Neural progenitor cell (in vitro differentiated cells): ENCODE measurements at regions not wholly inside any gene's neighbourhood (a gene's known extent, or its start where the extent isn't known, plus 50 kb on each side); places are given as distances from the start of the nearest gene placed in this dataset.

Source experiments
- CTCF ChIP-seq: fragments of 200-600 bp; sonication (generic); IDR thresholded peaks from 2 replicates; pipeline ENCODE4 v1.5.1; 2017; ENCODE audit warnings: antibody characterized with exemption, mild to moderate bottlenecking
- EZH2 ChIP-seq: fragments of 200-600 bp; sonication (generic); IDR thresholded peaks from 2 replicates; pipeline ENCODE4 v1.6.1; 2017; ENCODE audit warnings: antibody characterized with exemption, mild to moderate bottlenecking, moderate library complexity
- EZH2phosphoT487 ChIP-seq: fragments of 200-600 bp; sonication (generic); IDR thresholded peaks from 2 replicates; pipeline ENCODE4 v1.6.1; 2017; ENCODE audit warnings: antibody characterized with exemption

DNA sequence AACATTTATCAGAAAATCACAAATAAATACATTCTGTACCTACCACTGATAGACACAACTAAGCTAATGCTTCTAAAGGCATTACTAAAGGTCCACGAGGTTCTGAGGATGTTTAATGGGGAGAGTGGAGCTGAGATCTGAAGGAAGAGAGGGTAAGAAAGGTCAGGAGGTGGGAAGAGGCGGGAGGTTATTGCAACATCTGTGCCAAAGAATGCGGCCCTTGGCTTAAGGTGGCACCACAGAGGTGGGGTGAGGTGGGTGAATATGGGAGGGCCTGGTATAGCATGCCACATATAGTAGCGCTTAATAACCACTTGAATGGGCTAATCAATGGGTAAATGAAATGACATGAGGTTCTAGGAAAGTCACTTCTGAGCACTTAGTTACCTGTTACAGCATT is 217.8 kb upstream of the ATP5MC3 start:
- TF ChIP-seq EZH2 (no peak), CTCF (no peak), EZH2phosphoT487 (no peak)
